ENCODE measurements at regions not wholly inside any gene's neighbourhood (a gene's known extent, or its start where the extent isn't known, plus 50 kb on each side); places are given as distances from the start of the nearest gene placed in this dataset.

DNA sequence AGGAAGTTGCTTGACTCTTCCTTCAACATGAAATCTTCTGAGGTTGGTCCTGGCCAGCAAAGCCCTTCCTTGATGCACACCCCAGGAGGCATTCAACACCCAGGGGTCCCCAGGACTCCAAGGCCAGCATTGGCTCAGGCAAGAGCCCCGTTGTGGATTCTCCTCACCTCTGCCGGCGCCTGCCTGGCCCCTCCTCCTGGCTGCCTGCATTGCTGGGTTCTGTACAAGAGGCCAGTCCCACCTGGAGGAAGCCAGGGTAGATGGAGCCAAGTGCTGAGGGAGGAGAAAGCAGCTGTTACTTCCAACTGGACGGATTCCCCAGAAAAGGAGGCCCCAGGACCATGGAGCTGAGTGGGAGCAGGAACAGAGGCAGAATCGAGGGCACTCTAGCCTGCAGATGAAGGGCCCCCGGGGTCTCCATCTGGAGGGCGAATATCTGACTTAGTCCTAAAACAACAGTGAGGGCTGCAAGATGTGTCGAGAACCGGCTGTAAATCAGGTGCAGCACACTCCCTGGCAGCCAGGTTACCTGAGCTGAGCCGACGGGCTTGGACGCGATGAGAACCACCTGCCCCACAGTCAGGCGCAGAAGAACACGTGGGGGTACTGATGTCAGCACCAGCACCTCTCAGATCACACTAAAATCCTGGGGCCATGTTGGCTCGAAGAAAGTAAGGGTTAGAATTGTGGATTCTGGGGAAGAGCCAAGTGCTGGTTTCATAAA is 399.6 kb upstream of the SALL3 start:
- dilution Hi-C loops (cut with MboI; ENCODE audit: extremely low pct_ligation_motif_present, low sequenced_read_pairs), result no loop called here
- H3K9me3 ChIP-seq (ENCODE audit: control insufficient read depth, low read depth, low read length), result peaks cover 7% of the 10 kb centered on the region
- H3K27me3 ChIP-seq (ENCODE audit: control insufficient read depth, extremely low read depth, insufficient read depth, low read length), result no peaks in the 10 kb centered on the region
- H3K36me3 ChIP-seq (ENCODE audit: control insufficient read depth in 2 of 2, extremely low read depth in 1 of 2, insufficient read depth in 2 of 2, low read length in 2 of 2), result no peaks in the 10 kb centered on the region
- no peaks in the 10 kb centered on the region for H3K4me1 ChIP-seq (ENCODE audit: control insufficient read depth, extremely low read depth, insufficient read depth, low read length)
- no peak for DNase-seq (ENCODE audit: low read depth, low spot score)
- H3K79me2 ChIP-seq (ENCODE audit: control insufficient read depth, insufficient read depth, low read length), result no peaks in the 10 kb centered on the region
- no peak overlapping the region for H2AFZ ChIP-seq (ENCODE audit: control insufficient read depth, low read length)
- no peak for FAIRE-seq
- no peak overlapping the region for H3K27ac ChIP-seq (ENCODE audit: control insufficient read depth, insufficient read depth, low read length)
- H3K4me3 ChIP-seq (ENCODE audit: control insufficient read depth in 2 of 3, extremely low read depth in 1 of 3, insufficient read depth in 2 of 3, low read depth in 1 of 3, low read length in 3 of 3), result no peak overlapping the region
- no peak for TF ChIP-seq EZH2 (IDR thresholded peaks at IDR 0.05; ENCODE audit: low read length)
- TF ChIP-seq, protein P1, sequence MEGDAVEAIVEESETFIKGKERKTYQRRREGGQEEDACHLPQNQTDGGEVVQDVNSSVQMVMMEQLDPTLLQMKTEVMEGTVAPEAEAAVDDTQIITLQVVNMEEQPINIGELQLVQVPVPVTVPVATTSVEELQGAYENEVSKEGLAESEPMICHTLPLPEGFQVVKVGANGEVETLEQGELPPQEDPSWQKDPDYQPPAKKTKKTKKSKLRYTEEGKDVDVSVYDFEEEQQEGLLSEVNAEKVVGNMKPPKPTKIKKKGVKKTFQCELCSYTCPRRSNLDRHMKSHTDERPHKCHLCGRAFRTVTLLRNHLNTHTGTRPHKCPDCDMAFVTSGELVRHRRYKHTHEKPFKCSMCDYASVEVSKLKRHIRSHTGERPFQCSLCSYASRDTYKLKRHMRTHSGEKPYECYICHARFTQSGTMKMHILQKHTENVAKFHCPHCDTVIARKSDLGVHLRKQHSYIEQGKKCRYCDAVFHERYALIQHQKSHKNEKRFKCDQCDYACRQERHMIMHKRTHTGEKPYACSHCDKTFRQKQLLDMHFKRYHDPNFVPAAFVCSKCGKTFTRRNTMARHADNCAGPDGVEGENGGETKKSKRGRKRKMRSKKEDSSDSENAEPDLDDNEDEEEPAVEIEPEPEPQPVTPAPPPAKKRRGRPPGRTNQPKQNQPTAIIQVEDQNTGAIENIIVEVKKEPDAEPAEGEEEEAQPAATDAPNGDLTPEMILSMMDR (optimal IDR thresholded peaks at IDR 0.05 in 1 of 3, IDR thresholded peaks at IDR 0.05 in 1 of 3, conservative IDR thresholded peaks at IDR 0.05 in 1 of 3; ENCODE audit: extremely low read depth in 1 of 3, insufficient read depth in 2 of 3, low read length in 3 of 3), result no peak
- H3K9ac ChIP-seq (ENCODE audit: control insufficient read depth, extremely low read depth, insufficient read depth, low read length), result no peak overlapping the region
- H3K9me1 ChIP-seq (ENCODE audit: control insufficient read depth, extremely low read depth, insufficient read depth, low read length), result no peaks in the 10 kb centered on the region
- H3K4me2 ChIP-seq (ENCODE audit: control insufficient read depth, extremely low read depth, insufficient read depth, low read depth, low read length), result no peak overlapping the region
- H4K20me1 ChIP-seq (ENCODE audit: control insufficient read depth, extremely low read depth, insufficient read depth, low read length), result no peaks in the 10 kb centered on the region

DNA sequence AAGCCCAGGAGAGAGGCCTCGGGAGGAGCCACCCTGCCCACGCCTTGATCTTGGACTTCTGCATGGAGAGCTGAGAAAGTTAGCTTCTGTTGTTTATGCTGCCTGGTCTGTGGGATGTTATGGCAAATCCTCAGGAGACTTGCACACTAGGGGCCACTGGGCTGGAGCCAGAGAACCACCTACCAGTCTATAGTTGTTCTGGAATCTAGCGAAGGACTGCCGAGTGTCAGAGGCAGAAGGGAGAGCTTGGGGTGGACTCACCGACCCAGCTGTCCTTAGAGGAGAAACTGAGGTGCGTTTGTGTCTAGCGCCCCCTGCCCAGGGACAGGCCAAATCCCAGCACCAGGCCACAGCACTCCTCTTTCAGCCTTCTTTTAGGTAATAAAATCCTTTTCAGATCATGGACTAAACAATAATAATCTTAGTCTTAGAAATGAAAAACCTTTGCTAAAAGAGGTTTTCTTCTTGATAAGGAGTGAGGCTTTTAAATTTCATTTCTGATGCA is 398.7 kb upstream of the SALL3 start:
- TF ChIP-seq, protein P1 (optimal IDR thresholded peaks at IDR 0.05 in 1 of 3, IDR thresholded peaks at IDR 0.05 in 1 of 3, conservative IDR thresholded peaks at IDR 0.05 in 1 of 3; ENCODE audit: extremely low read depth in 1 of 3, insufficient read depth in 2 of 3, low read length in 3 of 3), result no peak
- no peak for TF ChIP-seq EZH2 (IDR thresholded peaks at IDR 0.05; ENCODE audit: low read length)
- dilution Hi-C loops (cut with MboI; ENCODE audit: extremely low pct_ligation_motif_present, low sequenced_read_pairs), result no loop called here
- H3K9ac ChIP-seq (ENCODE audit: control insufficient read depth, extremely low read depth, insufficient read depth, low read length), result no peak overlapping the region
- H3K4me3 ChIP-seq (ENCODE audit: control insufficient read depth in 2 of 3, extremely low read depth in 1 of 3, insufficient read depth in 2 of 3, low read depth in 1 of 3, low read length in 3 of 3), result no peak overlapping the region
- H2AFZ ChIP-seq (ENCODE audit: control insufficient read depth, low read length), result no peak overlapping the region
- no peak overlapping the region for H3K27ac ChIP-seq (ENCODE audit: control insufficient read depth, insufficient read depth, low read length)
- no peaks in the 10 kb centered on the region for H3K79me2 ChIP-seq (ENCODE audit: control insufficient read depth, insufficient read depth, low read length)
- H3K36me3 ChIP-seq (ENCODE audit: control insufficient read depth in 2 of 2, extremely low read depth in 1 of 2, insufficient read depth in 2 of 2, low read length in 2 of 2), result no peaks in the 10 kb centered on the region
- no peak overlapping the region for H3K4me2 ChIP-seq (ENCODE audit: control insufficient read depth, extremely low read depth, insufficient read depth, low read depth, low read length)
- peaks cover 7% of the 10 kb centered on the region for H3K9me3 ChIP-seq (ENCODE audit: control insufficient read depth, low read depth, low read length)
- no peaks in the 10 kb centered on the region for H4K20me1 ChIP-seq (ENCODE audit: control insufficient read depth, extremely low read depth, insufficient read depth, low read length)
- H3K4me1 ChIP-seq (ENCODE audit: control insufficient read depth, extremely low read depth, insufficient read depth, low read length), result no peaks in the 10 kb centered on the region
- H3K27me3 ChIP-seq (ENCODE audit: control insufficient read depth, extremely low read depth, insufficient read depth, low read length), result no peaks in the 10 kb centered on the region
- FAIRE-seq (no peak), DNase-seq (ENCODE audit: low read depth, low spot score) (no peak)
- H3K9me1 ChIP-seq (ENCODE audit: control insufficient read depth, extremely low read depth, insufficient read depth, low read length), result no peaks in the 10 kb centered on the region

All from keratinocyte (primary cell).